ENCODE measurements at regions not wholly inside any gene's neighbourhood (a gene's known extent, or its start where the extent isn't known, plus 50 kb on each side); places are given as distances from the start of the nearest gene placed in this dataset.

GRCh38 chr13:56888455-56888854 is 252.3 kb upstream of the PRR20A start:
- TF ChIP-seq CTCF (IDR thresholded peaks at IDR 0.05; ENCODE audit: low read depth, low read length, missing control alignments): no peak
- no peak for DNase-seq
- H3K27me3 ChIP-seq (replicated peaks): no peaks in the 10 kb centered on the region
- in situ Hi-C loops (cut with HindIII; ENCODE audit: low pct_ligation_motif_present, low sequenced_read_pairs): no loop called here
- H3K4me3 ChIP-seq (ENCODE audit: low read depth, low read length): no peak overlapping the region
- H3K36me3 ChIP-seq (replicated peaks): no peaks in the 10 kb centered on the region
- H3K27ac ChIP-seq: no peak overlapping the region

- H3K27ac ChIP-seq: no peak overlapping the region
- no peak for DNase-seq
- no peaks in the 10 kb centered on the region for H3K27me3 ChIP-seq (replicated peaks)
- no peaks in the 10 kb centered on the region for H3K36me3 ChIP-seq (replicated peaks)
- no peak overlapping the region for H3K4me3 ChIP-seq (ENCODE audit: low read depth, low read length)
- in situ Hi-C loops (cut with HindIII; ENCODE audit: low pct_ligation_motif_present, low sequenced_read_pairs): no loop called here
- TF ChIP-seq CTCF (IDR thresholded peaks at IDR 0.05; ENCODE audit: low read depth, low read length, missing control alignments): no peak
Measured at GRCh38 chr13:56893843-56894242, 246.9 kb upstream of the PRR20A start.

GRCh38 chr13:56900549-56901279 is 240.0 kb upstream of the PRR20A start:
- Histone ChIP-seq H3K36me3 (replicated peaks) (no peaks in the 10 kb centered on the region), H3K27me3 (replicated peaks) (no peaks in the 10 kb centered on the region), H3K27ac (no peak overlapping the region), H3K4me3 (ENCODE audit: low read depth, low read length) (no peak overlapping the region)
- DNase-seq: no peak
- in situ Hi-C loops (cut with HindIII; ENCODE audit: low pct_ligation_motif_present, low sequenced_read_pairs): no loop called here
- TF ChIP-seq CTCF (IDR thresholded peaks at IDR 0.05; ENCODE audit: low read depth, low read length, missing control alignments): no peak

GRCh38 chr13:56902276-56902675 is 238.4 kb upstream of the PRR20A start:
- Histone ChIP-seq H3K4me3 (ENCODE audit: low read depth, low read length) (no peak overlapping the region), H3K27me3 (replicated peaks) (no peaks in the 10 kb centered on the region), H3K27ac (no peak overlapping the region), H3K36me3 (replicated peaks) (no peaks in the 10 kb centered on the region)
- no peak for TF ChIP-seq CTCF (IDR thresholded peaks at IDR 0.05; ENCODE audit: low read depth, low read length, missing control alignments)
- in situ Hi-C loops (cut with HindIII; ENCODE audit: low pct_ligation_motif_present, low sequenced_read_pairs): no loop called here
- no peak for DNase-seq

GRCh38 chr13:56903710-56904282 is 236.9 kb upstream of the PRR20A start:
- no peak for DNase-seq
- no peak overlapping the region for H3K4me3 ChIP-seq (ENCODE audit: low read depth, low read length)
- TF ChIP-seq CTCF (IDR thresholded peaks at IDR 0.05; ENCODE audit: low read depth, low read length, missing control alignments): no peak
- no peaks in the 10 kb centered on the region for H3K27me3 ChIP-seq (replicated peaks)
- no peaks in the 10 kb centered on the region for H3K36me3 ChIP-seq (replicated peaks)
- in situ Hi-C loops (cut with HindIII; ENCODE audit: low pct_ligation_motif_present, low sequenced_read_pairs): no loop called here
- H3K27ac ChIP-seq: no peak overlapping the region

- no peak for TF ChIP-seq CTCF (IDR thresholded peaks at IDR 0.05; ENCODE audit: low read depth, low read length, missing control alignments)
- H3K4me3 ChIP-seq (ENCODE audit: low read depth, low read length): no peak overlapping the region
- no peak for DNase-seq
- H3K27me3 ChIP-seq (replicated peaks): no peaks in the 10 kb centered on the region
- in situ Hi-C loops (cut with HindIII; ENCODE audit: low pct_ligation_motif_present, low sequenced_read_pairs): no loop called here
- H3K27ac ChIP-seq: no peak overlapping the region
- H3K36me3 ChIP-seq (replicated peaks): no peaks in the 10 kb centered on the region
Measured at GRCh38 chr13:56906909-56907308, 233.8 kb upstream of the PRR20A start.
